ENCODE measurements at regions not wholly inside any gene's neighbourhood (a gene's known extent, or its start where the extent isn't known, plus 50 kb on each side); places are given as distances from the start of the nearest gene placed in this dataset.

GRCh38 chr10:118840071-118840775 is 85.5 kb upstream of the CACUL1 start:
- no peaks in the 10 kb centered on the region for H3K4me1 ChIP-seq (ENCODE audit: control insufficient read depth, insufficient read depth, low read length)
- no peaks in the 10 kb centered on the region for H3K27me3 ChIP-seq (ENCODE audit: control insufficient read depth, insufficient read depth, low read length)
- H3K36me3 ChIP-seq (ENCODE audit: insufficient read depth, low read length): no peaks in the 10 kb centered on the region
- H3K4me3 ChIP-seq (ENCODE audit: low read length): no peak overlapping the region
- H3K4me2 ChIP-seq (ENCODE audit: low read length): no peak overlapping the region
- H3K9ac ChIP-seq (ENCODE audit: low read depth, low read length): no peak overlapping the region
- H3K9me3 ChIP-seq (replicated peaks; ENCODE audit: low read length): no peaks in the 10 kb centered on the region

- H3K4me3 ChIP-seq (ENCODE audit: low read length): no peak overlapping the region
- H3K4me2 ChIP-seq (ENCODE audit: low read length): no peak overlapping the region
- no peaks in the 10 kb centered on the region for H3K9me3 ChIP-seq (replicated peaks; ENCODE audit: low read length)
- H3K27me3 ChIP-seq (ENCODE audit: control insufficient read depth, insufficient read depth, low read length): peaks cover 6% of the 10 kb centered on the region
- no peak overlapping the region for H3K9ac ChIP-seq (ENCODE audit: low read depth, low read length)
- H3K36me3 ChIP-seq (ENCODE audit: insufficient read depth, low read length): no peaks in the 10 kb centered on the region
- no peaks in the 10 kb centered on the region for H3K4me1 ChIP-seq (ENCODE audit: control insufficient read depth, insufficient read depth, low read length)
Measured at GRCh38 chr10:118840776-118841468, 86.2 kb upstream of the CACUL1 start.

GRCh38 chr10:118841881-118842605 is 87.3 kb upstream of the CACUL1 start:
- no peaks in the 10 kb centered on the region for H3K9me3 ChIP-seq (replicated peaks; ENCODE audit: low read length)
- H3K9ac ChIP-seq (ENCODE audit: low read depth, low read length): no peak overlapping the region
- H3K36me3 ChIP-seq (ENCODE audit: insufficient read depth, low read length): no peaks in the 10 kb centered on the region
- no peak overlapping the region for H3K4me2 ChIP-seq (ENCODE audit: low read length)
- peaks cover 10% of the 10 kb centered on the region for H3K27me3 ChIP-seq (ENCODE audit: control insufficient read depth, insufficient read depth, low read length)
- no peak overlapping the region for H3K4me3 ChIP-seq (ENCODE audit: low read length)
- no peaks in the 10 kb centered on the region for H3K4me1 ChIP-seq (ENCODE audit: control insufficient read depth, insufficient read depth, low read length)

- no peaks in the 10 kb centered on the region for H3K9me3 ChIP-seq (replicated peaks; ENCODE audit: low read length)
- no peaks in the 10 kb centered on the region for H3K36me3 ChIP-seq (ENCODE audit: insufficient read depth, low read length)
- no peaks in the 10 kb centered on the region for H3K4me1 ChIP-seq (ENCODE audit: control insufficient read depth, insufficient read depth, low read length)
- no peak overlapping the region for H3K4me3 ChIP-seq (ENCODE audit: low read length)
- H3K4me2 ChIP-seq (ENCODE audit: low read length): no peak overlapping the region
- peaks cover 10% of the 10 kb centered on the region for H3K27me3 ChIP-seq (ENCODE audit: control insufficient read depth, insufficient read depth, low read length)
- no peak overlapping the region for H3K9ac ChIP-seq (ENCODE audit: low read depth, low read length)
Measured at GRCh38 chr10:118842843-118843624, 88.3 kb upstream of the CACUL1 start.

GRCh38 chr10:118843647-118844265 is 89.0 kb upstream of the CACUL1 start:
- no peak overlapping the region for H3K4me2 ChIP-seq (ENCODE audit: low read length)
- H3K9ac ChIP-seq (ENCODE audit: low read depth, low read length): no peak overlapping the region
- H3K9me3 ChIP-seq (replicated peaks; ENCODE audit: low read length): no peaks in the 10 kb centered on the region
- peaks cover 13% of the 10 kb centered on the region for H3K27me3 ChIP-seq (ENCODE audit: control insufficient read depth, insufficient read depth, low read length)
- no peaks in the 10 kb centered on the region for H3K36me3 ChIP-seq (ENCODE audit: insufficient read depth, low read length)
- no peak overlapping the region for H3K4me3 ChIP-seq (ENCODE audit: low read length)
- H3K4me1 ChIP-seq (ENCODE audit: control insufficient read depth, insufficient read depth, low read length): no peaks in the 10 kb centered on the region

- Histone ChIP-seq H3K36me3 (ENCODE audit: insufficient read depth, low read length) (no peaks in the 10 kb centered on the region), H3K27me3 (ENCODE audit: control insufficient read depth, insufficient read depth, low read length) (peaks cover 13% of the 10 kb centered on the region), H3K4me3 (ENCODE audit: low read length) (no peak overlapping the region), H3K9me3 (replicated peaks; ENCODE audit: low read length) (no peaks in the 10 kb centered on the region), H3K4me2 (ENCODE audit: low read length) (no peak overlapping the region), H3K9ac (ENCODE audit: low read depth, low read length) (no peak overlapping the region), H3K4me1 (ENCODE audit: control insufficient read depth, insufficient read depth, low read length) (no peaks in the 10 kb centered on the region)
Measured at GRCh38 chr10:118844731-118845521, 90.2 kb upstream of the CACUL1 start.

GRCh38 chr10:118845776-118846175 is 91.0 kb upstream of the CACUL1 start:
- H3K9ac ChIP-seq (ENCODE audit: low read depth, low read length): no peak overlapping the region
- H3K27me3 ChIP-seq (ENCODE audit: control insufficient read depth, insufficient read depth, low read length): peaks cover 13% of the 10 kb centered on the region
- H3K4me2 ChIP-seq (ENCODE audit: low read length): no peak overlapping the region
- no peak overlapping the region for H3K4me3 ChIP-seq (ENCODE audit: low read length)
- no peaks in the 10 kb centered on the region for H3K4me1 ChIP-seq (ENCODE audit: control insufficient read depth, insufficient read depth, low read length)
- no peaks in the 10 kb centered on the region for H3K36me3 ChIP-seq (ENCODE audit: insufficient read depth, low read length)
- no peaks in the 10 kb centered on the region for H3K9me3 ChIP-seq (replicated peaks; ENCODE audit: low read length)

- no peak overlapping the region for H3K4me2 ChIP-seq (ENCODE audit: low read length)
- peaks cover 11% of the 10 kb centered on the region for H3K27me3 ChIP-seq (ENCODE audit: control insufficient read depth, insufficient read depth, low read length)
- H3K4me1 ChIP-seq (ENCODE audit: control insufficient read depth, insufficient read depth, low read length): no peaks in the 10 kb centered on the region
- H3K9me3 ChIP-seq (replicated peaks; ENCODE audit: low read length): no peaks in the 10 kb centered on the region
- no peaks in the 10 kb centered on the region for H3K36me3 ChIP-seq (ENCODE audit: insufficient read depth, low read length)
- H3K4me3 ChIP-seq (ENCODE audit: low read length): no peak overlapping the region
- H3K9ac ChIP-seq (ENCODE audit: low read depth, low read length): no peak overlapping the region
Measured at GRCh38 chr10:118850418-118851061, 95.8 kb upstream of the CACUL1 start.

GRCh38 chr10:118851062-118852035 is 96.6 kb upstream of the CACUL1 start:
- Histone ChIP-seq H3K4me3 (ENCODE audit: low read length) (no peak overlapping the region), H3K9me3 (replicated peaks; ENCODE audit: low read length) (no peaks in the 10 kb centered on the region), H3K4me1 (ENCODE audit: control insufficient read depth, insufficient read depth, low read length) (no peaks in the 10 kb centered on the region), H3K27me3 (ENCODE audit: control insufficient read depth, insufficient read depth, low read length) (peaks cover 9% of the 10 kb centered on the region), H3K4me2 (ENCODE audit: low read length) (no peak overlapping the region), H3K9ac (ENCODE audit: low read depth, low read length) (no peak overlapping the region), H3K36me3 (ENCODE audit: insufficient read depth, low read length) (no peaks in the 10 kb centered on the region)
